ENCODE measurements at regions not wholly inside any gene's neighbourhood (a gene's known extent, or its start where the extent isn't known, plus 50 kb on each side); places are given as distances from the start of the nearest gene placed in this dataset.

GRCh38 chr16:55142405-55142804 is 181.6 kb upstream of the IRX6 start:
- no peak for TF ChIP-seq CTCF (conservative IDR thresholded peaks at IDR 0.05; ENCODE audit: low read length)
- no peak for TF ChIP-seq EZH2phosphoT487 (IDR thresholded peaks at IDR 0.05; ENCODE audit: borderline replicate concordance)

Measured in Loucy (cell line).